Panc1 (cell line): ENCODE measurements at regions not wholly inside any gene's neighbourhood (a gene's known extent, or its start where the extent isn't known, plus 50 kb on each side); places are given as distances from the start of the nearest gene placed in this dataset.

ENCODE experiments used
- ATAC-seq: fragments of 200-7000 bp; cut with Tn5 transposase; 2 replicates; pipeline ENCODE4 v1.9.1; 2020; ENCODE audit warnings: mild to moderate bottlenecking, moderate library complexity
- BruUV-seq: library from RNA; stranded (reverse); fragments of 400-500 nt; replicated peaks from 2 replicates; lab custom pipeline; 2021; lab: Mats Ljungman, UMichigan
- CTCF ChIA-PET: fragments of 300-600 bp; sonication (Branson Sonifier 250); formaldehyde crosslinking; loops from one replicate; lab custom pipeline; 2022; ENCODE audit warnings: antibody characterized with exemption; lab: Charles Lee
- POLR2A ChIA-PET: fragments of 300-600 bp; sonication (Branson Sonifier 250); formaldehyde crosslinking; loops from one replicate; lab custom pipeline; 2022; ENCODE audit warnings: antibody characterized with exemption; lab: Charles Lee
- DNase-seq: peaks from one replicate; pipeline ENCODE4 v3.0.0-alpha.2; 2010; ENCODE audit warnings: low read depth, low spot score
- H3K27ac ChIP-seq: 2 replicates; pipeline ENCODE4 v1.5.1; 2011; ENCODE audit warnings: mild to moderate bottlenecking, low read length, inconsistent platforms
- H3K27me3 ChIP-seq: fragments of 200-500 bp; sonication (Bioruptor generic); 2 replicates; pipeline ENCODE4 v1.6.0; 2014; ENCODE audit warnings: low read length, inconsistent platforms; ENCODE audit not compliant: control insufficient read depth, insufficient read depth
- H3K36me3 ChIP-seq: fragments of 200-500 bp; sonication (Bioruptor generic); 2 replicates; pipeline ENCODE4 v1.5.1; 2014; ENCODE audit warnings: inconsistent platforms, mild to moderate bottlenecking, low read length, moderate library complexity; ENCODE audit not compliant: control insufficient read depth, insufficient read depth
- H3K4me1 ChIP-seq: 2 replicates; pipeline ENCODE4 v1.5.1; 2011; ENCODE audit warnings: inconsistent platforms, mild to moderate bottlenecking, low read length, moderate library complexity; ENCODE audit not compliant: control insufficient read depth, insufficient read depth
- H3K4me3 ChIP-seq, 2 experiments: 2 replicates each; pipeline ENCODE4 v1.5.1; 2011 to 2012; ENCODE audit warnings: low read depth in 2 of 2, low read length in 2 of 2, mild to moderate bottlenecking in 2 of 2, inconsistent platforms in 1 of 2, moderate library complexity in 1 of 2
- H3K9me3 ChIP-seq: fragments of 200-500 bp; sonication (Bioruptor generic); 2 replicates; pipeline ENCODE4 v1.5.1; 2014; ENCODE audit warnings: low read depth, mild to moderate bottlenecking, inconsistent platforms, low read length, moderate library complexity; ENCODE audit not compliant: control insufficient read depth, insufficient read depth
- POLR2AphosphoS5 ChIP-seq: IDR thresholded peaks from 2 replicates; pipeline ENCODE4 v1.6.1; 2012; ENCODE audit warnings: mild to moderate bottlenecking, low read depth, low read length, moderate library complexity
- SIN3A ChIP-seq: IDR thresholded peaks from 2 replicates; pipeline ENCODE4 v1.6.1; 2012; ENCODE audit warnings: low read depth, mild to moderate bottlenecking, low read length, moderate library complexity, borderline replicate concordance; ENCODE audit not compliant: insufficient read depth
- TCF7L2 ChIP-seq: IDR thresholded peaks from 2 replicates; pipeline ENCODE4 v1.6.1; 2011; ENCODE audit warnings: mild to moderate bottlenecking, low read depth, low read length, inconsistent platforms
- in situ Hi-C: cut with HindIII; loops from 2 replicates; pipeline ENCODE4 v1.10.0; 2016; ENCODE audit warnings: low sequenced_read_pairs, low pct_unique_long_range_greater_than_20kb
- intact Hi-C: fragments of 100-400 bp; cut with micrococcal nuclease; formaldehyde crosslinking; loops from one replicate; pipeline ENCODE4 v1.10.0; 2022; ENCODE audit not compliant: unreplicated experiment
- TF ChIP-seq, protein P1 (sequence below), 2 experiments: IDR thresholded peaks; 2 replicates each; pipeline ENCODE4 v1.6.1; 2011 to 2012; ENCODE audit warnings: low read depth in 2 of 2, control low read depth in 1 of 2, low read length in 1 of 2, mild to moderate bottlenecking in 1 of 2, moderate library complexity in 1 of 2; ENCODE audit not compliant: insufficient read depth in 1 of 2
- TF ChIP-seq, protein P2 (sequence below): fragments of 450-650 bp; IDR thresholded peaks from 2 replicates; pipeline ENCODE4 v1.5.1; 2017; ENCODE audit warnings: mild to moderate bottlenecking

DNA sequence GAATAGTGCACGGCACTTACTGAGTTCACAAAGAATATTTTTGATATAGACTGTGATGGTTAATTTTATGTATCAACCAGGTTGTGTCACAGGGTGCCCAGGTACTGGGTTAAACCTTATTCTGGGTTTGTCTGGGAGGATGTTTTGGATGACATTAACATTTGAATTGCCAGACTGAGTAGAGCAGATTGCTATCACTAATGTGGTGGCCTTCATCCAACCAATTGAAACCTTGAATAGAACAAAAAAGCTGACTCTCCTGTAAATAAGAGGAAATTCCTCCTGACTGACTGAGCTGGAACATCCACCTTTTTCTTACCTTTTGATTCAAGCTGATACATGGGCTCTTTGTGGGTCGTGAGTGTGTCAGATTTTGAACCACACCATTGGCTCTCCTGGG, 1424.4 kb upstream of the MIR17HG start:
- in situ Hi-C loops: no loop called here
- POLR2A ChIA-PET: no interaction called here
- CTCF ChIA-PET: no interaction called here

DNA sequence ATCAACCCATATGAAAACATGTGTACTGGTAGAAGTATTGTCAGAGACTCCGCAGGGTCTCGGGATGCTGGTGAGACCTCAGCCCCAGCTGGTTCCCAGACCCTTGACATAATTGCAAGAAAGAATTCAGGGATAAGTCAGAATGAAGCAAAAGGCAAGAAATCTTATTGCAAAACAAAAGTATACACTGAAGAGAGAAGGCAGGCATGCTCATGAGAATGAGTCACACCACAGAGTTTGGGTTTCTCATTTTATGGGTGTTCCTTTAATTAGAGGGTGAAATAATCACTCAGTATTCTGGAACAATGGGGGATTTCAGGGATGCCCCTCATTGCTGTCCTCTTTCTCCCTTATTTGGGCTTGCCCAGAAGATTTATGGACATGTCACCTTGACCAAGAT, 1423.8 kb upstream of the MIR17HG start:
- no peaks in the 10 kb centered on the region for H3K36me3 ChIP-seq
- TF ChIP-seq, protein P1, sequence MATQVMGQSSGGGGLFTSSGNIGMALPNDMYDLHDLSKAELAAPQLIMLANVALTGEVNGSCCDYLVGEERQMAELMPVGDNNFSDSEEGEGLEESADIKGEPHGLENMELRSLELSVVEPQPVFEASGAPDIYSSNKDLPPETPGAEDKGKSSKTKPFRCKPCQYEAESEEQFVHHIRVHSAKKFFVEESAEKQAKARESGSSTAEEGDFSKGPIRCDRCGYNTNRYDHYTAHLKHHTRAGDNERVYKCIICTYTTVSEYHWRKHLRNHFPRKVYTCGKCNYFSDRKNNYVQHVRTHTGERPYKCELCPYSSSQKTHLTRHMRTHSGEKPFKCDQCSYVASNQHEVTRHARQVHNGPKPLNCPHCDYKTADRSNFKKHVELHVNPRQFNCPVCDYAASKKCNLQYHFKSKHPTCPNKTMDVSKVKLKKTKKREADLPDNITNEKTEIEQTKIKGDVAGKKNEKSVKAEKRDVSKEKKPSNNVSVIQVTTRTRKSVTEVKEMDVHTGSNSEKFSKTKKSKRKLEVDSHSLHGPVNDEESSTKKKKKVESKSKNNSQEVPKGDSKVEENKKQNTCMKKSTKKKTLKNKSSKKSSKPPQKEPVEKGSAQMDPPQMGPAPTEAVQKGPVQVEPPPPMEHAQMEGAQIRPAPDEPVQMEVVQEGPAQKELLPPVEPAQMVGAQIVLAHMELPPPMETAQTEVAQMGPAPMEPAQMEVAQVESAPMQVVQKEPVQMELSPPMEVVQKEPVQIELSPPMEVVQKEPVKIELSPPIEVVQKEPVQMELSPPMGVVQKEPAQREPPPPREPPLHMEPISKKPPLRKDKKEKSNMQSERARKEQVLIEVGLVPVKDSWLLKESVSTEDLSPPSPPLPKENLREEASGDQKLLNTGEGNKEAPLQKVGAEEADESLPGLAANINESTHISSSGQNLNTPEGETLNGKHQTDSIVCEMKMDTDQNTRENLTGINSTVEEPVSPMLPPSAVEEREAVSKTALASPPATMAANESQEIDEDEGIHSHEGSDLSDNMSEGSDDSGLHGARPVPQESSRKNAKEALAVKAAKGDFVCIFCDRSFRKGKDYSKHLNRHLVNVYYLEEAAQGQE (IDR thresholded peaks at IDR 0.05; ENCODE audit: insufficient read depth in 1 of 2, low read depth in 2 of 2, low read length in 1 of 2): no peak
- TF ChIP-seq, protein P2, sequence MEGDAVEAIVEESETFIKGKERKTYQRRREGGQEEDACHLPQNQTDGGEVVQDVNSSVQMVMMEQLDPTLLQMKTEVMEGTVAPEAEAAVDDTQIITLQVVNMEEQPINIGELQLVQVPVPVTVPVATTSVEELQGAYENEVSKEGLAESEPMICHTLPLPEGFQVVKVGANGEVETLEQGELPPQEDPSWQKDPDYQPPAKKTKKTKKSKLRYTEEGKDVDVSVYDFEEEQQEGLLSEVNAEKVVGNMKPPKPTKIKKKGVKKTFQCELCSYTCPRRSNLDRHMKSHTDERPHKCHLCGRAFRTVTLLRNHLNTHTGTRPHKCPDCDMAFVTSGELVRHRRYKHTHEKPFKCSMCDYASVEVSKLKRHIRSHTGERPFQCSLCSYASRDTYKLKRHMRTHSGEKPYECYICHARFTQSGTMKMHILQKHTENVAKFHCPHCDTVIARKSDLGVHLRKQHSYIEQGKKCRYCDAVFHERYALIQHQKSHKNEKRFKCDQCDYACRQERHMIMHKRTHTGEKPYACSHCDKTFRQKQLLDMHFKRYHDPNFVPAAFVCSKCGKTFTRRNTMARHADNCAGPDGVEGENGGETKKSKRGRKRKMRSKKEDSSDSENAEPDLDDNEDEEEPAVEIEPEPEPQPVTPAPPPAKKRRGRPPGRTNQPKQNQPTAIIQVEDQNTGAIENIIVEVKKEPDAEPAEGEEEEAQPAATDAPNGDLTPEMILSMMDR: no peak
- TF ChIP-seq SIN3A (no peak), POLR2AphosphoS5 (no peak), TCF7L2 (no peak)
- ATAC-seq (no peak), DNase-seq (no peak)
- intact Hi-C loops: loop anchor here (10.0 kb wide), 1 partner anchor 199 kb away; no protein-coding TSS in a partner anchor
- no peaks in the 10 kb centered on the region for H3K4me1 ChIP-seq
- ChIA-PET CTCF (no interaction called here), POLR2A (no interaction called here)
- H3K27me3 ChIP-seq: no peaks in the 10 kb centered on the region
- no peaks in the 10 kb centered on the region for H3K9me3 ChIP-seq
- in situ Hi-C loops: no loop called here
- BruUV-seq: no TSS peak
- no peak overlapping the region for H3K27ac ChIP-seq
- H3K4me3 ChIP-seq: no peak overlapping the region

More for the DNA sequence above, 1424.4 kb upstream of the MIR17HG start:
- no peak overlapping the region for H3K4me3 ChIP-seq
- intact Hi-C loops: loop anchor here (10.0 kb wide), 1 partner anchor 198 kb away; no protein-coding TSS in a partner anchor
- no peak overlapping the region for H3K27ac ChIP-seq
- no TSS peak for BruUV-seq
- H3K4me1 ChIP-seq: no peaks in the 10 kb centered on the region
- TF ChIP-seq POLR2AphosphoS5 (no peak), SIN3A (no peak), TCF7L2 (no peak)
- TF ChIP-seq, protein P2: no peak
- TF ChIP-seq, protein P1 (IDR thresholded peaks at IDR 0.05; ENCODE audit: insufficient read depth in 1 of 2, low read depth in 2 of 2, low read length in 1 of 2): no peak
- ATAC-seq (no peak), DNase-seq (no peak)
- H3K27me3 ChIP-seq: no peaks in the 10 kb centered on the region
- H3K36me3 ChIP-seq: no peaks in the 10 kb centered on the region
- no peaks in the 10 kb centered on the region for H3K9me3 ChIP-seq
